ENCODE measurements at regions not wholly inside any gene's neighbourhood (a gene's known extent, or its start where the extent isn't known, plus 50 kb on each side); places are given as distances from the start of the nearest gene placed in this dataset.
A peak's percentile ranks its signal among the peaks of the same experiment; 100 is the strongest.

DNA sequence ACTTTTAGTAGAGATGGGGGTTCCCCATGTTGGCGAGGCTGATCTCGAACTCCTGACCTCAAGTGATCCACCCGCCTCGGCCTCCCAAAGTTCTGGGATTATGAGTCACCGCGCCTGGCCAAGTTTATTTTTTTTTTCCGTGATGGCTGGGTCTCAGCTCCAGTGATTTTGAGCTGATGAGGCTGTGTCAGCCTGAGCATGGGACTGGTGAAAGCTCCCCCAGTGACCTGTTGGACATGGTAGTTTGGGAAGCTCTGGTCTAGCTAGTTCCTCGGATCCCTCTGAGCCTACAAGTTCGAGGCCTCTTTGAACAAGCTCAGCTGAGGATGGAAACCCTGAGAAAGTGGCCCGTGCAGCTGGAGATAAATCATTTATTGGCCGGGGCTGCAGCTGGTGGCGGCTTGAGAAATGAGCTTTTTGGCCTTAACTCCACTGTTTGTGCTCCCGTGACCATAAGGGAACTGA is 126.8 kb downstream of the SNX5 start:
- ATAC-seq (ENCODE audit: low FRiP score in 2 of 2) = peak in 1 of 2 donors; percentile 73
- Histone ChIP-seq H3K4me1 (peaks cover 20 to 39% (median 30%) of the 10 kb centered on the region in 4 donors), H3K36me3 (no peaks in the 10 kb centered on the region), H3K27ac (peak overlapping the region; percentile 69 to 88 (median 76)), H3K4me3 (no peak overlapping the region), H3K9me3 (no peaks in the 10 kb centered on the region), H3K27me3 (no peaks in the 10 kb centered on the region)
- TF ChIP-seq, protein P1, sequence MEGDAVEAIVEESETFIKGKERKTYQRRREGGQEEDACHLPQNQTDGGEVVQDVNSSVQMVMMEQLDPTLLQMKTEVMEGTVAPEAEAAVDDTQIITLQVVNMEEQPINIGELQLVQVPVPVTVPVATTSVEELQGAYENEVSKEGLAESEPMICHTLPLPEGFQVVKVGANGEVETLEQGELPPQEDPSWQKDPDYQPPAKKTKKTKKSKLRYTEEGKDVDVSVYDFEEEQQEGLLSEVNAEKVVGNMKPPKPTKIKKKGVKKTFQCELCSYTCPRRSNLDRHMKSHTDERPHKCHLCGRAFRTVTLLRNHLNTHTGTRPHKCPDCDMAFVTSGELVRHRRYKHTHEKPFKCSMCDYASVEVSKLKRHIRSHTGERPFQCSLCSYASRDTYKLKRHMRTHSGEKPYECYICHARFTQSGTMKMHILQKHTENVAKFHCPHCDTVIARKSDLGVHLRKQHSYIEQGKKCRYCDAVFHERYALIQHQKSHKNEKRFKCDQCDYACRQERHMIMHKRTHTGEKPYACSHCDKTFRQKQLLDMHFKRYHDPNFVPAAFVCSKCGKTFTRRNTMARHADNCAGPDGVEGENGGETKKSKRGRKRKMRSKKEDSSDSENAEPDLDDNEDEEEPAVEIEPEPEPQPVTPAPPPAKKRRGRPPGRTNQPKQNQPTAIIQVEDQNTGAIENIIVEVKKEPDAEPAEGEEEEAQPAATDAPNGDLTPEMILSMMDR (IDR thresholded peaks at IDR 0.05) = no peak
- TF ChIP-seq POLR2AphosphoS5 (IDR thresholded peaks at IDR 0.05) = peak in 1 of 2 donors; percentile 36
- no peak for DNase-seq
- WGBS, 2 donors = 82 to 84% methylated on average over 13 of the region's 13 CpGs

DNA sequence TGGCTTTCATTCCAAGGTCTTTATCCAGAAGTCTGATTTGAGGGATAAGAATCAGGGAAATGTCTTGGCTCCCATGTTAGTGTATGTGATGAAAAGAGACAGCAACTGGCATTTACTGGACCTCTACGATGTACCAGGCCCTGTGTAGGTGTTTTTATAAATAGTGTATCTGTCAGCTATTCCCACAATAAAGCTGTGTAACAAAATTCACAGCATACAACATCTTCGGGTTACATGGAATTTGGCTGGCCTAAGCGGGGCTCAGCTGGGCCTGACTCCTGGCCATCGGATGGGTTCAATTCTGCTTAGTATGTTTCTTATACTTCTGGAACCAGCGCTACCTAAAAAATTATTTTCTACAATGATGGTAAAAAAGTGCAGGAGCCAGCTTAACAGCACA is 128.2 kb downstream of the SNX5 start:
- Histone ChIP-seq H3K27ac (no peak overlapping the region), H3K27me3 (no peaks in the 10 kb centered on the region), H3K9me3 (no peaks in the 10 kb centered on the region), H3K4me3 (no peak overlapping the region), H3K36me3 (no peaks in the 10 kb centered on the region), H3K4me1 (peaks cover 20 to 31% (median 21%) of the 10 kb centered on the region in 4 donors)
- no peak for TF ChIP-seq EP300 (IDR thresholded peaks at IDR 0.05)
- 94 to 95% methylated on average over 5 of the region's 5 CpGs for WGBS, 2 donors
- ATAC-seq (ENCODE audit: low FRiP score in 2 of 2) = no peak
- no peak for DNase-seq

DNA sequence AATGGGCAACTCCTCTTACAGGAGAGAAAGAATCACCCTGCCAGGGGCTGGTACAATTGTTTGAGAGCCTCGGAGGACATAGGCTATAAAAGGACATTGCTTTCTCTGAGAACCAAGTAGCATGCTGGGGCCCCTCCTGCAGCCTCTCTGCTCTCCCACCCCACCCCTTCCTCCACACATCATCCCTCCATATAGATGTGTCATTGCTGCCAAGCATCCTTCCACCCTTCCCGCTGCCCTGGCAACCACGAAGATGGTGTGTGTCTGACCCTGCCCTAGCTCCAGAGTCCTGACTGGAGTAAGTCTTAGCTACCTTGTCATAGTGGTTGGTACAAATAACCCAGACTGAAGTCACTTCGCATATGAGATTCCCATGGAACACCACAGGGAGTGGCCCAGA is 129.7 kb downstream of the SNX5 start:
- 96 to 100% methylated on average over 4 of the region's 4 CpGs for WGBS, 2 donors
- Histone ChIP-seq H3K27me3 (no peaks in the 10 kb centered on the region), H3K27ac (no peak overlapping the region), H3K9me3 (no peaks in the 10 kb centered on the region), H3K4me3 (no peak overlapping the region), H3K36me3 (no peaks in the 10 kb centered on the region), H3K4me1 (peaks cover 20 to 27% (median 23%) of the 10 kb centered on the region in 4 donors)
- DNase-seq (no peak), ATAC-seq (ENCODE audit: low FRiP score in 2 of 2) (no peak)
- TF ChIP-seq EP300 (IDR thresholded peaks at IDR 0.05) (no peak), POLR2AphosphoS5 (IDR thresholded peaks at IDR 0.05) (no peak), POLR2A (IDR thresholded peaks at IDR 0.05) (no peak)
- TF ChIP-seq, protein P1 (IDR thresholded peaks at IDR 0.05) = no peak

DNA sequence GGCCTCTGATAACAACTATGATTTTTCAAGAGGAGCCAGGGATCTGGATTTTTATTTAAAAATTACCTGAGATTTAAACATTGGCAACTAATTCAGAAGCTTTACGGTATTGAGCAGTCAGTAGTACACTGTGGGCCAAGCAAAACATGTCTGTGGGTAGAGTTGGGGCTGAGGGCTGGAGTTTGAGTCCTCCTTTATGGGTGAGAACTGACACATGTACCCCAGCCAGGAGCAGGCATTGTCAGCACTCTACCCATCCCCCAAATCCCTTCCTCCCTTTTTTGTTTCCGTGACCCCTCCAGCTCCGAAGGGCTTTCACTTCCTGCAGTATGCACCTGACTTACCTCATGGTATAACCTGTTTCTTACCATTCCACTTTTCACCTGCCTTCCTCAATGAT is 131.4 kb downstream of the SNX5 start:
- no peaks in the 10 kb centered on the region for H3K36me3 ChIP-seq
- TF ChIP-seq POLR2AphosphoS5 (IDR thresholded peaks at IDR 0.05) (no peak), POLR2A (IDR thresholded peaks at IDR 0.05) (no peak), EP300 (IDR thresholded peaks at IDR 0.05) (no peak)
- TF ChIP-seq, protein P1 (IDR thresholded peaks at IDR 0.05) = no peak
- H3K4me1 ChIP-seq = peaks cover 3 to 14% (median 11%) of the 10 kb centered on the region in 4 donors
- 86 to 93% methylated on average over 3 of the region's 3 CpGs for WGBS, 2 donors
- no peak for DNase-seq
- ATAC-seq (ENCODE audit: low FRiP score in 2 of 2) = no peak
- peak overlapping the region in 3 of 4 donors; percentile 32 to 76 (median 69) for H3K27ac ChIP-seq
- H3K9me3 ChIP-seq = no peaks in the 10 kb centered on the region
- H3K27me3 ChIP-seq = no peaks in the 10 kb centered on the region
- no peak overlapping the region for H3K4me3 ChIP-seq

DNA sequence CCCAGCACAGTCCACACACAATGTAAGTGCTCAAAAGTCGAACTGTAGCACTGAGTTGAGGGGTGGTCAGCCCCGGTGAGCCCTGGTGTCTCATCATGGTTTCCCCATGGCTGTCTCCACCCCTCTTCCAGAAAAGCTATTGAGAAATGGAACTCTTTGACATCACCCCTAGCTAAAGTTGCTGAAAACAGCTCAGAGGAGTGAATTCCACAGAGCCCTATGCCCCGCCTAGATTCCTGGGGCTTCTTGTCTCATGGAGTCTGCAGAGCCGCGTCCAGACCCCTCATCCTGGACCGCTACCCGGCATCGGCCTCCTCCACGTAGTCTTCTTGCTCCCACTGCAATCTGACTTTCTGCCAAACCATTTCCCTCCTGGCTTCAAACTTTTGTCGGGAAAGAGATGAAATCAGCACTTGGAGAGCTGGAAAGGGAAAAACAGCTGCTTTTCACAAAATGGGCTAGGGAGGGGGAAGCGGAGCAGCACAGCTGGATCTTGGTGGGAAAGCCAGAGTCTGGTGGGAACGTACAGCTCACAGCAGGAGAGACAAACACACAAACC is 132.2 kb downstream of the SNX5 start:
- peak; percentile 73 to 95 for ATAC-seq (ENCODE audit: low FRiP score in 2 of 2)
- Histone ChIP-seq H3K36me3 (no peaks in the 10 kb centered on the region), H3K4me1 (peaks cover 3 to 14% (median 11%) of the 10 kb centered on the region in 4 donors), H3K27me3 (no peaks in the 10 kb centered on the region), H3K27ac (peak overlapping the region in 3 of 4 donors; percentile 39 to 76 (median 69)), H3K4me3 (no peak overlapping the region), H3K9me3 (no peaks in the 10 kb centered on the region)
- TF ChIP-seq POLR2AphosphoS5 (IDR thresholded peaks at IDR 0.05) (peak; percentile 11 to 27), POLR2A (IDR thresholded peaks at IDR 0.05) (no peak)
- WGBS, 2 donors = 63 to 78% methylated on average over 12 of the region's 12 CpGs
- DNase-seq = no peak

DNA sequence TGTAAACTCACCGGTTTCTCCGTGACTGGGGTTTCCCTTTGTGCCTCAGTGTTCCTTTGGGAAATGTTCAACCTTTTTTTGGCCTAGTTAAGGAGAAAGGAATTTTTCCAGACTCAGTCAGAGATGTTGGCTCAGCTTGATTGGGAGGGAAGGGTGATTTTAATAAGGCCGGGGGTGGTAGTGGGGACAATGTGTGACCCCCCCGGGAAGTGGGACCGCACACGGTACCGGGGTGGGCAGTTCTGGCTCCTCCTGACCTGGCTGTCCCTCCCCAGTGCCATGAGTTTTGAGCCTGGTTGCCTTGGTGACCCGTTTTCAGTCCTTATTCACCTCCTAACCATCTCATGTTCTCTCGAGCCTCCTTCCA is 132.7 kb downstream of the SNX5 start:
- H3K4me3 ChIP-seq = no peak overlapping the region
- H3K9me3 ChIP-seq = no peaks in the 10 kb centered on the region
- no peaks in the 10 kb centered on the region for H3K27me3 ChIP-seq
- DNase-seq (no peak), ATAC-seq (ENCODE audit: low FRiP score in 2 of 2) (peak; percentile 39 to 42)
- TF ChIP-seq EP300 (IDR thresholded peaks at IDR 0.05) (no peak), POLR2A (IDR thresholded peaks at IDR 0.05) (no peak), POLR2AphosphoS5 (IDR thresholded peaks at IDR 0.05) (no peak)
- TF ChIP-seq, protein P1 (IDR thresholded peaks at IDR 0.05) = no peak
- H3K4me1 ChIP-seq = peaks cover 3 to 14% (median 11%) of the 10 kb centered on the region in 4 donors
- WGBS, 2 donors = 72 to 89% methylated on average over 6 to 9 of the region's 9 CpGs
- H3K36me3 ChIP-seq = no peaks in the 10 kb centered on the region
- peak overlapping the region; percentile 36 to 76 (median 54) for H3K27ac ChIP-seq
